ENCODE measurements at regions not wholly inside any gene's neighbourhood (a gene's known extent, or its start where the extent isn't known, plus 50 kb on each side); places are given as distances from the start of the nearest gene placed in this dataset.

- H3K36me3 Mint-ChIP-seq (ENCODE audit: low read depth), result no peaks in the 10 kb centered on the region
- H3K27ac Mint-ChIP-seq, result no peak overlapping the region
- no peak overlapping the region for H3K4me3 Mint-ChIP-seq
- H3K9me3 Mint-ChIP-seq, result no peaks in the 10 kb centered on the region
- no peaks in the 10 kb centered on the region for H3K27me3 Mint-ChIP-seq (ENCODE audit: low read depth)
- H3K4me1 Mint-ChIP-seq, result peaks cover 5% of the 10 kb centered on the region
- TF ChIP-seq, protein P1, sequence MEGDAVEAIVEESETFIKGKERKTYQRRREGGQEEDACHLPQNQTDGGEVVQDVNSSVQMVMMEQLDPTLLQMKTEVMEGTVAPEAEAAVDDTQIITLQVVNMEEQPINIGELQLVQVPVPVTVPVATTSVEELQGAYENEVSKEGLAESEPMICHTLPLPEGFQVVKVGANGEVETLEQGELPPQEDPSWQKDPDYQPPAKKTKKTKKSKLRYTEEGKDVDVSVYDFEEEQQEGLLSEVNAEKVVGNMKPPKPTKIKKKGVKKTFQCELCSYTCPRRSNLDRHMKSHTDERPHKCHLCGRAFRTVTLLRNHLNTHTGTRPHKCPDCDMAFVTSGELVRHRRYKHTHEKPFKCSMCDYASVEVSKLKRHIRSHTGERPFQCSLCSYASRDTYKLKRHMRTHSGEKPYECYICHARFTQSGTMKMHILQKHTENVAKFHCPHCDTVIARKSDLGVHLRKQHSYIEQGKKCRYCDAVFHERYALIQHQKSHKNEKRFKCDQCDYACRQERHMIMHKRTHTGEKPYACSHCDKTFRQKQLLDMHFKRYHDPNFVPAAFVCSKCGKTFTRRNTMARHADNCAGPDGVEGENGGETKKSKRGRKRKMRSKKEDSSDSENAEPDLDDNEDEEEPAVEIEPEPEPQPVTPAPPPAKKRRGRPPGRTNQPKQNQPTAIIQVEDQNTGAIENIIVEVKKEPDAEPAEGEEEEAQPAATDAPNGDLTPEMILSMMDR (IDR thresholded peaks at IDR 0.05; ENCODE audit: unreplicated experiment in 3 of 3), result no peak
Measured at GRCh38 chr3:8357859-8358258, 143.8 kb upstream of the LMCD1 start.

DNA sequence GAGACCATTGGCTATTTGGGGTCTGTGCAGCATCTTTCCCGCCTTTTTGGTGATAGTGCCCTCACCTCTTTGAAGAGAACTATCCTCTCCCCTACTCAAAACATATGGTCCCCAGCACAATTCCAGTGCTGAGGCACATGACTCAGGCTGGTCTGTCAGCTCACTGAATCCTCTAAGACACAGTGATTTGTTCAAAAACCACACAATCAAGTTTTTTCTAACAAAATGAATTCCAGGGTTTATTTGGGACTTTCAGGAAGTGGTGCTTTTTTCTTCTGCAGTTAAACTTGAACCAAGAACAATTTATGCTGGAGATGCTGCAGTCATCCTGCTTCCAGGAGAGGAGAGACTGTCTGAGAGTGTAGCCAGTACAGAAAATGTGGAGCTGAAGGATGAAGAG, 142.5 kb upstream of the LMCD1 start:
- Mint-ChIP-seq H3K9me3 (no peaks in the 10 kb centered on the region), H3K4me1 (peaks cover 5% of the 10 kb centered on the region), H3K36me3 (ENCODE audit: low read depth) (no peaks in the 10 kb centered on the region), H3K27ac (no peak overlapping the region), H3K4me3 (no peak overlapping the region), H3K27me3 (ENCODE audit: low read depth) (no peaks in the 10 kb centered on the region)
- TF ChIP-seq, protein P1 (IDR thresholded peaks at IDR 0.05; ENCODE audit: unreplicated experiment in 3 of 3), result no peak

- TF ChIP-seq, protein P1 (IDR thresholded peaks at IDR 0.05; ENCODE audit: unreplicated experiment in 3 of 3), result no peak
- H3K9me3 Mint-ChIP-seq, result no peaks in the 10 kb centered on the region
- peaks cover 5% of the 10 kb centered on the region for H3K4me1 Mint-ChIP-seq
- no peaks in the 10 kb centered on the region for H3K36me3 Mint-ChIP-seq (ENCODE audit: low read depth)
- H3K4me3 Mint-ChIP-seq, result no peak overlapping the region
- no peak overlapping the region for H3K27ac Mint-ChIP-seq
- no peaks in the 10 kb centered on the region for H3K27me3 Mint-ChIP-seq (ENCODE audit: low read depth)
Measured at GRCh38 chr3:8363200-8363599, 138.4 kb upstream of the LMCD1 start.

DNA sequence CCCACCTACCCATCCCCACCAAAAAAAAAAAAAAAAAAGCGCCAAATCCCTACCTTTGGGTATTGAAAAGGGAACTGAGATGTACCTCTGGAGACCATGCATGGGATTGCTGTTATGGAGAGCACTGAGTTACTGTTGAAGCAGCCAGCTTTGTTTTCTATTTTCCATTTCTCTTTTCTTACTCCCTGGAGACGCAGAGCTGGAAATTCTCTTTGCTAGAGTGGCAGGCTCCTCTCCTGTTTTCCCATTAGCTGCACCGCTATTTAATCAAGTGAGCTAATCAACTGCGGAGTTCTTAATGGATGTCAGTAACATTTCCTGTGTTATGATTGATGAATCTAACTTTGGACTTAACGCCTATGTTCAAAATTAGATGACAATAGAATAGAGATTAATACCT, 136.1 kb upstream of the LMCD1 start:
- Mint-ChIP-seq H3K36me3 (ENCODE audit: low read depth) (no peaks in the 10 kb centered on the region), H3K9me3 (no peaks in the 10 kb centered on the region), H3K27ac (no peak overlapping the region), H3K27me3 (ENCODE audit: low read depth) (no peaks in the 10 kb centered on the region), H3K4me3 (no peak overlapping the region), H3K4me1 (peaks cover 6% of the 10 kb centered on the region)
- TF ChIP-seq, protein P1 (IDR thresholded peaks at IDR 0.05; ENCODE audit: unreplicated experiment in 3 of 3), result no peak

GRCh38 chr3:8366219-8366810, 135.3 kb upstream of the LMCD1 start:
- no peaks in the 10 kb centered on the region for H3K9me3 Mint-ChIP-seq

GRCh38 chr3:8368598-8368997, 133.0 kb upstream of the LMCD1 start:
- H3K9me3 Mint-ChIP-seq, result peaks cover 5% of the 10 kb centered on the region
- no peaks in the 10 kb centered on the region for H3K27me3 Mint-ChIP-seq (ENCODE audit: low read depth)
- TF ChIP-seq, protein P1 (IDR thresholded peaks at IDR 0.05; ENCODE audit: unreplicated experiment in 3 of 3), result no peak
- no peak overlapping the region for H3K4me3 Mint-ChIP-seq
- H3K27ac Mint-ChIP-seq, result peak overlapping the region in 1 of 3 experiments; percentile 36
- no peaks in the 10 kb centered on the region for H3K36me3 Mint-ChIP-seq (ENCODE audit: low read depth)
- H3K4me1 Mint-ChIP-seq, result peaks cover 14% of the 10 kb centered on the region

More at GRCh38 chr3:8366219-8366810, 135.3 kb upstream of the LMCD1 start:
- H3K27me3 Mint-ChIP-seq (ENCODE audit: low read depth), result no peaks in the 10 kb centered on the region
- no peaks in the 10 kb centered on the region for H3K36me3 Mint-ChIP-seq (ENCODE audit: low read depth)
- peaks cover 14% of the 10 kb centered on the region for H3K4me1 Mint-ChIP-seq
- TF ChIP-seq, protein P1 (IDR thresholded peaks at IDR 0.05; ENCODE audit: unreplicated experiment in 3 of 3), result no peak
- peak overlapping the region in 1 of 3 experiments; percentile 54 for H3K27ac Mint-ChIP-seq
- no peak overlapping the region for H3K4me3 Mint-ChIP-seq

Data from nephron (organoid).